ENCODE measurements at regions not wholly inside any gene's neighbourhood (a gene's known extent, or its start where the extent isn't known, plus 50 kb on each side); places are given as distances from the start of the nearest gene placed in this dataset.

GRCh38 chr2:175535631-175536030 is 354.1 kb upstream of the ATP5MC3 start:
- no peak overlapping the region for H2AFZ ChIP-seq (ENCODE audit: low read depth, low read length)
- no peaks in the 10 kb centered on the region for H3K79me2 ChIP-seq (ENCODE audit: control insufficient read depth, insufficient read depth, low read length)
- no peak overlapping the region for H3K4me3 ChIP-seq (replicated peaks in 1 of 3; ENCODE audit: insufficient read depth in 1 of 3, low read depth in 1 of 3, low read length in 3 of 3)
- H4K20me1 ChIP-seq (replicated peaks; ENCODE audit: control insufficient read depth, extremely low read depth, insufficient read depth, low read length): no peaks in the 10 kb centered on the region
- H3K4me2 ChIP-seq (ENCODE audit: insufficient read depth, low read length): no peak overlapping the region
- dilution Hi-C loops (cut with MboI; ENCODE audit: extremely low pct_ligation_motif_present, low sequenced_read_pairs): no loop called here
- no peaks in the 10 kb centered on the region for H3K27me3 ChIP-seq (ENCODE audit: control insufficient read depth in 2 of 2, insufficient read depth in 2 of 2, low read length in 2 of 2)
- intact Hi-C loops (cut with micrococcal nuclease): no loop called here
- POLR2A ChIA-PET: no interaction called here
- no peaks in the 10 kb centered on the region for H3K4me1 ChIP-seq (ENCODE audit: control insufficient read depth, extremely low read depth, insufficient read depth, low read length)
- CTCF ChIA-PET: no interaction called here
- no peak overlapping the region for H3K27ac ChIP-seq (ENCODE audit: insufficient read depth, low read depth, low read length)
- no peak overlapping the region for H3K9ac ChIP-seq (replicated peaks; ENCODE audit: extremely low read depth, insufficient read depth, low read length)
- FAIRE-seq (no peak), DNase-seq (ENCODE audit: low read depth, low spot score) (no peak)
- no peak for TF ChIP-seq MYC (IDR thresholded peaks at IDR 0.05; ENCODE audit: low read depth, low read length)
- TF ChIP-seq, protein P1, sequence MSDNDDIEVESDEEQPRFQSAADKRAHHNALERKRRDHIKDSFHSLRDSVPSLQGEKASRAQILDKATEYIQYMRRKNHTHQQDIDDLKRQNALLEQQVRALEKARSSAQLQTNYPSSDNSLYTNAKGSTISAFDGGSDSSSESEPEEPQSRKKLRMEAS (IDR thresholded peaks at IDR 0.05; ENCODE audit: insufficient read depth, insufficient read length): no peak
- TF ChIP-seq CTCF (IDR thresholded peaks at IDR 0.05; ENCODE audit: extremely low read depth in 1 of 2, insufficient read depth in 1 of 2, low read depth in 1 of 2, low read length in 2 of 2): no peak
- no peak for TF ChIP-seq GATA2 (IDR thresholded peaks at IDR 0.05; ENCODE audit: insufficient read depth, insufficient read length, low read depth, low read length)
- TF ChIP-seq POLR2AphosphoS5 (IDR thresholded peaks at IDR 0.05; ENCODE audit: insufficient read depth, low read depth, low read length): no peak
- TF ChIP-seq EZH2 (IDR thresholded peaks at IDR 0.05; ENCODE audit: borderline replicate concordance, low read depth, low read length, severe bottlenecking): no peak
- TF ChIP-seq POLR2A (IDR thresholded peaks at IDR 0.05; ENCODE audit: low read depth, low read length): no peak
- TF ChIP-seq FOS (IDR thresholded peaks at IDR 0.05; ENCODE audit: borderline replicate concordance, insufficient read depth, low read length): no peak
- TF ChIP-seq JUN (IDR thresholded peaks at IDR 0.05; ENCODE audit: borderline replicate concordance, insufficient read depth, insufficient read length, low read depth): no peak
- H3K9me3 ChIP-seq (replicated peaks; ENCODE audit: control insufficient read depth, insufficient read depth, low read length): no peaks in the 10 kb centered on the region
- no peaks in the 10 kb centered on the region for H3K9me1 ChIP-seq (replicated peaks; ENCODE audit: control insufficient read depth, extremely low read depth, insufficient read depth, low read length)
- BruUV-seq (replicated peaks): no TSS peak
- no peaks in the 10 kb centered on the region for H3K36me3 ChIP-seq (ENCODE audit: control insufficient read depth in 2 of 2, extremely low read depth in 1 of 2, insufficient read depth in 2 of 2, low read length in 2 of 2)

Measured in endothelial cell of umbilical vein (primary cell).